NCI-H510A treated with DMSO at 0.1 percent for 48 hours (cell line): ENCODE measurements at regions not wholly inside any gene's neighbourhood (a gene's known extent, or its start where the extent isn't known, plus 50 kb on each side); places are given as distances from the start of the nearest gene placed in this dataset.

Source experiments
- DNase-seq: peaks from one replicate; lab custom pipeline; 2025; lab: John Stamatoyannopoulos, UW

DNA sequence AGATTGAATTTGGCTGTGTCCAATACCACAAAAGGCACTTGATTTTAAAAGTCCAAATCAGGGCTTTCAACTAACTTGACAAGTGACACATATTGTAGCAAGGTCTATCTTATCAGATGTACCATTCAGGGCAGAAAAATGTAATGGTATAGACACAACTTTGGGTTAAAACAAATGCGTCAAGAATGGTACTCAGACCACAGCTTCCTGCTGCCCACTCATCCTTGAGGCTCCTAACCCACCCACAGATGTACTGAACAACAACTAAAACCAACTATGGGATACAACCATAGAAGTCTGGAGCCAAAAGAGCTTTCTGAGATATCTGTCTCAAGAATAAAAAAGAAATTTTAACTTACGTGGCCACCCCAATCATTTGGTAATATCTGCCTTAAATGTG, 105.2 kb downstream of the RBM43 start:
- no peak for DNase-seq

DNA sequence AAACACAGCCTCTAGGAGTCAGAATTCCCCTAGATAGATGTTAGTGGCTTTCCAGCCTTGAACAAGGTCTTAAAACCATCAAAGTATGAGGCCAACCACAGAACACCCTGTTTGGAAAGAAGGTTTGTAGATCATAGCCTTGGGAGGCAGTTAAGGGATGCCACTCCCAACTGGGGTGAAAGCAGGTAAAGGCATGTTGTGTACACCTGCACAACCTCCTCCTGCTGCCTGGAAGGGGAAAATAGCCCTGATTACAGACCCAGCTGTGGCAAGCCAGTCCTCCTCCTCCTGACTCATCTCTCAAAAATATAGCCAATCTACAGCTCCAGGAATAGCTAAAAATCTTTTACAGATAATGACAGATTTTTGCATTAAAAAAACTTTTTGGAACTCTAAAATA, 108.1 kb downstream of the RBM43 start:
- DNase-seq, result no peak

DNA sequence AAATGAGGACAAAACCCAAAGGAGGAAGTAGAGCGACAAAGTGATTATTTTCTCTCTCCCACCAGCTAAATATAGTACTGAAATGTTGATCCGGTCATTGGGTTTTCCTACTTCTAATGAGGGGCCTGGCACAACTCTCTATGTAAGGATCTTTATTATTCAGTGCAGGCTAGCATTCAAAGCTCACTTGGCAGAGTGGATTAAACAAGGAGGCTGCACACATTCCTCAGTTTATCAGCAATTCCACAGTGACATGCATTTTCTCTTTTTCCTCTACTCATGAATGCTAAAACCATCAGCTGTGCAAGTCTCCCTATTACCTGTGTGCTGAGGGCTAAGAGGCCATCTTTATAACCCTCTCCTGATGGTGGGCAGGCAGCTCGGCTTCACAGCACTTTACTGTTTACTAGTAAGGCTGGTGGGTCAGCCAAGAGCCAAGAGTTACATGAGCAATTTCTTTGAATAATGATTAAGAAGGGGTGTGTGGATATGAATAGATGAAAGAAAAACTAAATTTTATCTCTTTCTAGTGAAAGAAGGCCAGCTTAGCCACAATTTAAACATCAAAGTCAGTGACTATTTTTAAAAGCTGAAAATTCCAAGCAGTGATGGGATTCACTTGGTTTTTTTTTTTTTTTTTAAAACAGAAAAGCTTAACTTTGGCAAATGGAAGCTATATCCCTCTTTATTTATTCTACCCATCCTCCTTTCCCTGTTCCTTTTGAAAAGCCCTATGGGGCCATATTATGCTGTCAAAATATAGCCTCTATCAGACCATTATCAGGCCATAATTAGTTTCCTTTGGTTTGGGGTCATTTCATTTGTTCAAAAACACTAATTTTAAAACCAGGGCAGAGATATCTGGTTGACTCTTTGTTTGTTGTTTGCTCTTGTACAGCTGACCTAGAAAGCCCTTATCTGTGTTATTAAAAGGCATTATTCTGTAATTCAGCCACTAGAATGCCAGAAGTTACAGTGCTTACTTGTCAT, 111.0 kb downstream of the RBM43 start:
- DNase-seq, result no peak

GRCh38 chr2:151138507-151138906, 123.2 kb downstream of the RBM43 start:
- DNase-seq, result no peak

- no peak for DNase-seq
Measured at GRCh38 chr2:151137526-151137925, 124.1 kb downstream of the RBM43 start.

DNA sequence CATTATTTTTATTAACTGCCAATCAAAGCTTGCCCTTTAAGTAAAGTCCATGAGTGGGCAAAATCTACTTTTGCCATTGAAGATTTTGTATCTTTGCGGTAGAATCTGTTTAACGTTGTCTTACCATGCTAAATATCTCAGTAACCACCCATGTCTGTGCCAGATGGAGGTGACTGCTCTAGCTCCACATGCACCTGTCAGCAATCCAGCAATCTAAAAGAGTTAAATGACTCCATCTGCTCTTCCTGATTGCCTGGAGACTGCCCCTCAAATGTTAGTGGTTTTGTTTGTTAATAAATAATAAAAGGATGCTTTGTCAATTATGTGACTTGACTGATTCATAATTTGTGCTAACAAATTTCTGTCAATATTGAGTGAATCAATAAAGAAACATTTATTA, 141.7 kb downstream of the RBM43 start:
- DNase-seq, result no peak

- no peak for DNase-seq
Measured at GRCh38 chr2:151119374-151119773, 142.3 kb downstream of the RBM43 start.

GRCh38 chr2:151118269-151118668, 143.4 kb downstream of the RBM43 start:
- DNase-seq, result no peak

DNA sequence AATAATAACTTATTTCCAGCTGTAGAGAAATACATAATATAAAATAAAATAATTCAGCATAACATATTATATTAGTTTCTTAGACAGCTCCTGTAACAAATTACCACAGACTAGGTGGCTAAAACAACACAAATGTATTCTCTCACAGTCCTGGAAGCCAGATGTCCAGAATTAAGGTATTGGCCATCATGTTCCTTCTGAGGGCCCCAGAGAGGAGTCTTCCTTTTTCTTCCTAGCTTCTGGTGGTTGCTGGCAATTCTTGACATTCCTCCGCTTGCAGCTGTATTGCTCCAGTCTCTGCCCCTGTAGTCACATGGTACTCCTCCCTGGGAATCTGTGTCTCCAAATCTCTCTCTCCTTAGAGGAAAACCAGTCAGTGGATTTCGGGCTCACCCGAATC, 146.8 kb downstream of the RBM43 start:
- no peak for DNase-seq

DNA sequence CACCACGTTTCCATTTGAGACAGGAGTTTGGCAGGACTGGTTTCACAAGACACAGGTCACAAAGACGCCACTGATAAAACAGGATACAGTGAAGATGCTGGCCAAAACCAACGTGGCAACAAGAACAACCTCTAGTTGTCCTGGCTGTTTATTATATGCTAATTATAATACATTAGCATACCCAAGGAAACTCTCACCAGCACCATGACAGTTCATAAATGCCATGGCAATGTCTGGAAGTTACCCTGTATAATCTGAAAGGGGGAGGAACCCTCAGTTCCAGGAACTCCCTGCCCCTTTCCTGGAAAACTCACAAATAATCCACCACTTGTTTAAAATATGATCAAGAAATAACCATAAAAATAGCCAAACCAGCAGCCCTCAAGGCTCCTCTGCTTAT, 148.3 kb downstream of the RBM43 start:
- DNase-seq, result no peak

DNA sequence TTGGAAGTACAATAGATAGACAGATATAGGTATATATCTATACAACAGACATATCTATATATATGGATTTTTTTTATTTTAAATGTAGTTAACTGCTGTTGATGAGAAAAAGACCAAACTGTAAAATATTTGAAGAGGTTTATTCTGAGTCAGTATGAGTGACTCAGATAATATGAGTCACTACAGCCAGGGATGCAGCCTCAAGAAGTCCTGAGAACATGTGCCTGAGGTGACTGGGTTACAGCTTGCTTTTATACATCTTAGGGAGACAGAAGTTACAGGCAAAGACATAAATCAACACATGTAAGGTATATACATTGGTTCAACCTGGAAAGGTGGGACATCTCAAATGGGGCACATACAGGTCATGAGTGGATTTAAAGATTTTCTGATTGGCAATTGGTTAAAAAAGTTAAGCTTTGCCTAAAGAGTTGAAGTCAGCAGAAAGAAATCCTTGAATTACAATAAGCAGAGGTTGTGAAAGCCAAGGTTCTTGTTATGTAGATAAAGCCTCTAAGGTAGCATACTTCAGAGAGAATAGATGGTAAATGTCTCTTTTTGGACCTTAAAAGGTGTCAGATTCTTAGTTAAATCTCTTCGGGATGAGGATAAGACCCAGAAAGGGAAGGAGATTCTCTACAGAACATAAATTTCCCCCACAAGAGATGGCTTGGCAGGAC, 149.9 kb downstream of the RBM43 start:
- no peak for DNase-seq

DNA sequence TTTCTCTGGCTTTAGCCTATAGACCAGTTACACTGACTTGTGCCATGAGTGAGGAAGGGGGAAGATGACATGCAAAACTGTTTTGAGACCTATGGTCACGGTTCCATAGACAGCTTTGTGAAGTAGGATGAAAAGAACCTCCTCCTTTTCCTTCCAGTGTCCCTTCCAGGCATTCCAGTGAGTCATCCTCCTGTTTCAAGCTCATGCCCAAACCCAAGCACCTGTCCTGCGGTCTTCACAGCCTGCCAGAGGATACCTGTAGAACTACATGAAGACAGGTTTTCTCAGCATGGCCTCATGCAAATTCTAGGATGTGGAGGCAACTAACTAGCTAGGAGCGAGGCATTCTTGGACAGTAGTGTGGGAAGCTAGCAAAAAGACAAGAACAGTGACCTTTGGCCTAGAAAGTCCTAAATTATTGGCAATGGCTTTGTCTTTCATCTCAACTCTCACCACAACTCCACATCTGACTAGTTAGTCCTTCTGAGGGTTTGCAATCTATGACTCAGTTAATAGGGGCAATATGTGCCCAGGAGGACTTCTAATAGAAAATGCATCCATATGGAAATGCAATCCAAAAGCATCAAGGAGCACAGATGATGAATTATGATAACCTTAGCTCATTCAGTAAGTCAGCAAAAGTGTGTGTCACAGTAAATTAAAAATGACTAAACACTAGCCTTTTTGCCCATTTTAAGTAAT, 154.7 kb downstream of the RBM43 start:
- no peak for DNase-seq

- no peak for DNase-seq
Measured at GRCh38 chr2:151103551-151103950, 158.1 kb downstream of the RBM43 start.

- no peak for DNase-seq
Measured at GRCh38 chr2:151102226-151102625, 159.4 kb downstream of the RBM43 start.

DNA sequence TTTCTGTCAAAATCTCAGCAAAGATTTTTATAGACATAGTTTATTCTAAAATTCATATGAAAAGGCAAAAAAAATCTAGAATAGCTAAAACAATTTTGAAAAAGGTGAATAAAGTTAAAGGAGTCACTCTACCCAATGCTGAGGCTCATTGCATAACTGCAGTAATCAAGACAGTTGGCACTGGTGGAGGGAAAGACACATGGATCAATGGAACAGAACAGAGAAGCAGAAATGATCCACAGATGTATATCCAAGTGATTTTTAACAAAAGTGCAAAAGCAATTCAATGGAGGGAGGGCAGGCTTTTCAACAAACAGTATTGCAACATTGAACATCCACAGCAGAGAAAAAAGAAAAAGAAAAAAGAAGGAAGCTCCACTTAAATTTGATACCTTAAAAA, 162.8 kb downstream of the RBM43 start:
- DNase-seq, result no peak

GRCh38 chr2:151097895-151098294, 163.8 kb downstream of the RBM43 start:
- DNase-seq, result no peak

- DNase-seq, result no peak
Measured at GRCh38 chr2:151097128-151097527, 164.5 kb downstream of the RBM43 start.

DNA sequence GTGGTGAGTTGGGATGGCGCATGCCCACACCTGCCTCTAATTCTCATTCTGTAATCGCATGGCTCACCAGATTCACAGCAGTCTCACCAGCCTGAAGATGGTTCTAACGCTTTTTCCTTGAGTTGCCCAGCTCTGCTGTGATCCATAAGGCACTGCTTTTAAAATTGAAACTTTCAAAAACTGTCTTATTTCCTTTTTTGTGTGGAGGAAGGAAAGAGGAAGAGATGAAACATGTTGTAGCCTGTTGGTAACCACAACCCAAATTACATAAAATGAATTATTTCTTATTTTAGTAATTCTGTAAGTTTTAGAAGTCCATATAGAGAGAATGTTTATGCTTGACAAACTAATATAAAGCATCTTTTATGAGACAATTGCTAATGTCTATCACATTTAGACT, 165.4 kb downstream of the RBM43 start:
- no peak for DNase-seq

- DNase-seq, result no peak
Measured at GRCh38 chr2:151095463-151095862, 166.2 kb downstream of the RBM43 start.

DNA sequence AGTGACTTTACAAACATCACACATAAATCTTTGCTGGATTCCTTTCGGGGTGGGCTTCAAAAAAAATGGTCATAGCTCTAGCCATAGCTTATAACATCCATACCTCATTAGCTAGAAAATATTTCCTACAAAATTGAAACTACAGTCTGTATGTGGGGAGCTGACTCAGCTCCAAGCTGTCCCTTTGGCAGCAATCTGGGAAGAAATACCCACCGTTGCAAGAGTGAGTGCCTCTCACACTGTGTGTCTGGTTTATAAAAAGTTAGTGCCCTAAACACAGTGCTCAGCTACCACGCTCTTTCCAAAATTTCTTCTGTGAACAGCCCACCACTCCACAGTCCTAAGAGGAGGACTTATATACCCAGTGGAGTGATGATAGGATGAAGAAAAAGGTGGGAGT, 170.1 kb downstream of the RBM43 start:
- DNase-seq, result no peak

DNA sequence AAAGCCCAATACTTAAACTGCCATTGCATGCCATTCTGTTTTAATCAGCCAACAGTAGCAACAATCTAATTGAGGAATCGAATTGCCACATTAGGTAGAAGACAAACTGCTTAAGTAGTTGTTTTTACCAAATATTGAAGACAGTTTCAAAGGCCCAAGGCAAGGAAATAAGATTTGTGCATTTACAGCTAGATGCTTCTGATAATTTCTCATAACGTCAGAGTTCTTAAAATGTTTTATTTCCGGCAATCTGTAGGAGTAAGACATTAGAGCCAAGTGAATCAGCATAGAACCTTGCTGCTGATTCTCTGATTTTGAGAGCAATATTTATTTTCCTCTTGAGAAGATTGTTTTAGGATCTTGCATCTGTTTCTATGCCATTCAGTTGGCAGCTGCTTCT, 174.3 kb downstream of the RBM43 start:
- DNase-seq, result no peak

GRCh38 chr2:151085181-151085611, 176.5 kb downstream of the RBM43 start:
- DNase-seq, result no peak
